GM23248 (cell line): ENCODE measurements at regions not wholly inside any gene's neighbourhood (a gene's known extent, or its start where the extent isn't known, plus 50 kb on each side); places are given as distances from the start of the nearest gene placed in this dataset.
A peak's percentile ranks its signal among the peaks of the same experiment; 100 is the strongest.

ENCODE experiments used
- DNase-seq: peaks from one replicate; pipeline ENCODE4 v3.0.0-alpha.2; 2015
- H2AFZ ChIP-seq: fragments of 200-600 bp; sonication (generic); 2 replicates; pipeline ENCODE4 v1.6.1; 2016; ENCODE audit warnings: antibody characterized with exemption
- H3F3A ChIP-seq: fragments of 200-600 bp; sonication (generic); 2 replicates; pipeline ENCODE4 v1.6.1; 2016; ENCODE audit warnings: mild to moderate bottlenecking, antibody characterized with exemption, mixed run types; ENCODE audit not compliant: insufficient read depth
- H3K27ac ChIP-seq: fragments of 200-600 bp; sonication (generic); 2 replicates; pipeline ENCODE4 v1.5.1; 2016; ENCODE audit warnings: mild to moderate bottlenecking
- H3K27me3 ChIP-seq: fragments of 200-600 bp; sonication (generic); replicated peaks from 2 replicates; pipeline ENCODE4 v1.6.1; 2016; ENCODE audit warnings: mild to moderate bottlenecking; ENCODE audit not compliant: insufficient read depth
- H3K36me3 ChIP-seq: fragments of 200-600 bp; sonication (generic); 2 replicates; pipeline ENCODE4 v1.6.1; 2016; ENCODE audit warnings: low read depth, mild to moderate bottlenecking
- H3K4me1 ChIP-seq: fragments of 200-600 bp; sonication (generic); 2 replicates; pipeline ENCODE4 v1.6.1; 2016; ENCODE audit warnings: mild to moderate bottlenecking; ENCODE audit not compliant: insufficient read depth
- H3K4me2 ChIP-seq: fragments of 200-600 bp; sonication (generic); one replicate; pipeline ENCODE4 v1.6.1; 2016; ENCODE audit warnings: mild to moderate bottlenecking; ENCODE audit not compliant: unreplicated experiment
- H3K4me3 ChIP-seq: fragments of 200-600 bp; sonication (generic); 2 replicates; pipeline ENCODE4 v1.5.1; 2016; ENCODE audit warnings: mild to moderate bottlenecking
- H3K79me2 ChIP-seq: fragments of 200-600 bp; sonication (generic); 2 replicates; pipeline ENCODE4 v1.6.1; 2016; ENCODE audit warnings: mild to moderate bottlenecking; ENCODE audit not compliant: insufficient read depth
- H3K9ac ChIP-seq: fragments of 200-600 bp; sonication (generic); 2 replicates; pipeline ENCODE4 v1.6.1; 2016; ENCODE audit warnings: mild to moderate bottlenecking
- H3K9me2 ChIP-seq: fragments of 200-600 bp; sonication (generic); 2 replicates; pipeline ENCODE4 v1.6.1; 2016; ENCODE audit warnings: mixed run types, mild to moderate bottlenecking, moderate library complexity; ENCODE audit not compliant: insufficient read depth
- H3K9me3 ChIP-seq: fragments of 200-600 bp; sonication (generic); one replicate; pipeline ENCODE4 v1.6.1; 2017; ENCODE audit warnings: low read depth
- H4K20me1 ChIP-seq: fragments of 200-600 bp; sonication (generic); 2 replicates; pipeline ENCODE4 v1.6.0; 2016; ENCODE audit not compliant: insufficient read depth
- EZH2 ChIP-seq: fragments of 200-600 bp; sonication (generic); IDR thresholded peaks from 2 replicates; pipeline ENCODE4 v1.6.1; 2018; ENCODE audit warnings: antibody characterized with exemption, mild to moderate bottlenecking; ENCODE audit not compliant: insufficient read depth, poor library complexity, severe bottlenecking
- EZH2phosphoT487 ChIP-seq: fragments of 200-600 bp; sonication (generic); IDR thresholded peaks from 2 replicates; pipeline ENCODE4 v1.6.1; 2018; ENCODE audit warnings: antibody characterized with exemption, moderate library complexity, mild to moderate bottlenecking, low read depth; ENCODE audit not compliant: insufficient read depth
- WGBS, 2 experiments: methylation state at CpG; one replicate each; pipeline ENCODE4 v1.1.6; 2015 to 2017; ENCODE audit warnings: low lambda C conversion rate in 2 of 2, low coverage in 1 of 2; ENCODE audit errors: missing lambda C conversion rate in 2 of 2; 5-methylcytosine and 5-hydroxymethylcytosine counted together
- in situ Hi-C: fragments of 300-500 bp; cut with MboI; formaldehyde crosslinking; loops from 2 replicates; pipeline ENCODE4 v1.15.0; 2020

DNA sequence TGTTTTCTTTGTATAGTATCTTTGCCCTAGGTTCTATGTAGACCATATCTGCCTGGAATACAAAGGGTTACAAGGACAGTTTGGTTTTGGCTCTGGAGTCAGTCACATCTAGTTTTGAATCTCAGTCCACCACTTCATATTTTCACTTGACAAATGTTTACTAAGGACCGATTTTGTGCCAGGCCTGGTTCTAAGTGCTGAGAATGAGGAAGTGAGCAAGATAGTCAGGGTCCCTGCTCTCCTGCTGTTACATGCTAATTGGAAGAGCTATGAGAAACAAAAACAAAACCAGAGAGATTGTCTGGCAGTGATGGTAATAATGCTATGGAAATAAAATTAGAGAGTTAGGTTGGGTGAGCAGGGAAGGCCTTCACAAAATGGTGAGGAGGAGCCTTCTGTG, 66.1 kb upstream of the ARHGAP20 start:
- TF ChIP-seq EZH2phosphoT487 (no peak), EZH2 (no peak)
- in situ Hi-C loops = no loop called here
- H3K9me3 ChIP-seq = no peaks in the 10 kb centered on the region
- H2AFZ ChIP-seq = no peak overlapping the region
- no peaks in the 10 kb centered on the region for H4K20me1 ChIP-seq
- no peak overlapping the region for H3K4me2 ChIP-seq
- no peak overlapping the region for H3K4me3 ChIP-seq
- H3K79me2 ChIP-seq = no peaks in the 10 kb centered on the region
- no peak overlapping the region for H3K9ac ChIP-seq
- 74 to 75% methylated on average over 1 of the region's 1 CpG for WGBS, 2 experiments
- no peaks in the 10 kb centered on the region for H3K27me3 ChIP-seq
- H3K4me1 ChIP-seq = peaks cover 10% of the 10 kb centered on the region; the same call in 1 of the 2 replicates
- no peak overlapping the region for H3K27ac ChIP-seq
- DNase-seq = no peak
- no peaks in the 10 kb centered on the region for H3F3A ChIP-seq
- H3K36me3 ChIP-seq = no peaks in the 10 kb centered on the region
- H3K9me2 ChIP-seq = no peaks in the 10 kb centered on the region

DNA sequence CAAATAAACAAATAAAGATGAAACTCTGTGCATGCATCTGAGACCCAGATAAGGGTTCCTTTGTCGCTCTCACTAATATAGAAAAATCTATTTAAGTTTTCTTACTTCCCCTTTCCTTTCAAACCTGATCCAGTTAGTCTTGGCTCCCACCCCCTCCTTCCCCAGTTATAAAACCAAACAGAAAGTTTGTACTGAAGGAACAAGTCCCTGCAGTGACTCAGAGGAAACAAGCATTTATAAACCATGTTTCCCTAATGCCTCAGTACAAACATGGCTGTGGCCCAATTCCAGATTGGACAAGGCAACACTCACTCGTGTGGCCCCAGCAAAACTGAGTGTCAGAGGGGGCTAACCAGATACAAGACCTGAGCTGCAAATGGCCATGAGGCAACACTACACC, 65.5 kb upstream of the ARHGAP20 start:
- WGBS, 2 experiments = 44 to 48% methylated on average over 2 of the region's 2 CpGs
- peak; percentile 73 for DNase-seq
- Histone ChIP-seq H4K20me1 (no peaks in the 10 kb centered on the region), H3K9me3 (no peaks in the 10 kb centered on the region), H3K27me3 (no peaks in the 10 kb centered on the region), H3K4me3 (no peak overlapping the region), H3K79me2 (no peaks in the 10 kb centered on the region), H2AFZ (no peak overlapping the region), H3K9me2 (no peaks in the 10 kb centered on the region), H3F3A (no peaks in the 10 kb centered on the region), H3K4me2 (peak overlapping the region; percentile 39), H3K27ac (no peak overlapping the region), H3K4me1 (peaks cover 10% of the 10 kb centered on the region; the same call in 1 of the 2 replicates), H3K9ac (no peak overlapping the region), H3K36me3 (no peaks in the 10 kb centered on the region)
- TF ChIP-seq EZH2phosphoT487 (no peak), EZH2 (no peak)
- in situ Hi-C loops = no loop called here

DNA sequence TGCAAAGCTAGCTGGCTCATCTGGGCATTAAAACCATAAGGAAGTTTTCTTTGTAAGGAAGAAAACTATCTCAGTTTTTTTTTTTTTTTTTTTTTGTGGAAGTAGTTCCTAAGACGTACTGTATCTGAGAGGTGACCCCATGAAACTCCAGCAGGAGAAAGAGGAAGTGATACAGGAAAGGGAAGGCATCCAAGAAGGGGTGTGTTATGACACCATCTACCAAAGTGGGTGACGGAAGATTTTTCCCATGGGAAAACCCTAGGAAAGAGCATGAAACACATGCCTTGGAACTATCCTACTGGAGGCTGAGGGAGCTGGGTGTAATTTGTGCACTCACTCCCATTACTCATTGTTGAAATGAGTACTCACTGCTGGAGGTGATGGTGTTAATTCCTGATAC, 63.8 kb upstream of the ARHGAP20 start:
- Histone ChIP-seq H3K27me3 (no peaks in the 10 kb centered on the region), H3K9me2 (no peaks in the 10 kb centered on the region), H3K79me2 (no peaks in the 10 kb centered on the region), H3K27ac (no peak overlapping the region), H2AFZ (no peak overlapping the region), H3K9me3 (no peaks in the 10 kb centered on the region), H3F3A (no peaks in the 10 kb centered on the region), H3K9ac (no peak overlapping the region), H3K4me2 (no peak overlapping the region), H3K4me1 (peaks cover 10% of the 10 kb centered on the region; the same call in 1 of the 2 replicates), H3K4me3 (no peak overlapping the region), H4K20me1 (no peaks in the 10 kb centered on the region), H3K36me3 (no peaks in the 10 kb centered on the region)
- DNase-seq = peak; percentile 4
- 78 to 83% methylated on average over 2 of the region's 2 CpGs for WGBS, 2 experiments
- TF ChIP-seq EZH2phosphoT487 (no peak), EZH2 (no peak)
- in situ Hi-C loops = no loop called here

DNA sequence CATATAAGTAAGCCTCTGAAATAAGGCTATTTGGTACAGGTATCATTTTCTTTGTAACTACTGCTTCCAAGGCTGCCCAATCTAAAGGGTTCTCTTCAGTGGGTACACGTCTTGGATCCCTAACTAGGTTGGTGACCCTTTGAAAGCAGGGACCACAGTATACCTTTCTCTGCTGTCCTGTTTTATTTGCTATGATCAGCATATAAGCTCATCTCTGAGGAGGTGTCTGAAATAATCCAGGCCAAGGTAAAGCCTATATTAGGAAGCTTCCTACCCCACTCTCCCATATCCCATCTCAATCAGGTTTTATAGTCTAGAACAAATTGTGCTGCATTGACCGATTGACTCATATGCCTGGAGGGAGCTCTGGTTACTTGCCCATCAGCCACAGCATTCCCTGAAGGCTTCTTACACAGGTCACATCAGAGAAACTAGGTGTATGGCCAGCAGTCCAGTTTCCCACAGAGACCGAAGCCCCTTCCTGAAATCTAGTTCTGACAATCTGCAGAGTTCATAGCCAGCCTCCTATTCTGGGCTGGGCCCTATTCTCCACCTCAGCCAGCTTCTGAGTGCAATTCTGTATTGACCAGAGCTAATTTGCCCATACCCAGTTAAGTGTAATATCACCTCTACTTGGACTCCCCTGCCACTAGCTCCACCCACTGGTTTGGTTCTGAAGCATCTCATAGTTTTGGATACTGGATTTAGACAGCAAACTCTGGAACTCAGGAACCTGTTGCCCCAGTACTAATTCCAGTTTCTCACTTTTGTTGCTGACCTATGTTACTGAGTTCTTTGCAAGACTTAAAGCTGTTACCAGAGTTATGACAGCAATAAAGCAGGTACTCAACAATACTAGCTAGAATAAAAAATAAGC, 62.1 kb upstream of the ARHGAP20 start:
- Histone ChIP-seq H3K36me3 (no peaks in the 10 kb centered on the region), H3K9me3 (no peaks in the 10 kb centered on the region), H3K4me3 (no peak overlapping the region), H3K9ac (no peak overlapping the region), H3F3A (no peaks in the 10 kb centered on the region), H3K79me2 (no peaks in the 10 kb centered on the region), H4K20me1 (no peaks in the 10 kb centered on the region), H3K4me1 (peaks cover 10% of the 10 kb centered on the region; the same call in 1 of the 2 replicates), H3K27ac (no peak overlapping the region), H3K4me2 (no peak overlapping the region), H2AFZ (no peak overlapping the region), H3K27me3 (no peaks in the 10 kb centered on the region), H3K9me2 (no peaks in the 10 kb centered on the region)
- DNase-seq = peak; percentile 29
- TF ChIP-seq EZH2 = no peak
- no peak for TF ChIP-seq EZH2phosphoT487
- WGBS, 2 experiments = 91 to 96% methylated on average over 3 of the region's 3 CpGs
- in situ Hi-C loops = no loop called here
